BLaER1 treated with 17β-estradiol and CSF1 and Interleukin-3, amounts not matched to agents 10 nM and 100 nM (cell line): ENCODE measurements at regions not wholly inside any gene's neighbourhood (a gene's known extent, or its start where the extent isn't known, plus 50 kb on each side); places are given as distances from the start of the nearest gene placed in this dataset.

ENCODE experiments used
- H3K27ac ChIP-seq, 11 experiments: shearing (Covaris generic); formaldehyde crosslinking; 2 replicates each; pipeline ENCODE4 v1.8.1; 2022
- H3K27me3 ChIP-seq, 11 experiments: shearing (Covaris generic); formaldehyde crosslinking; 2 replicates each; pipeline ENCODE4 v1.8.1; 2022
- H3K36me3 ChIP-seq, 11 experiments: shearing (Covaris generic); formaldehyde crosslinking; 2 replicates each; pipeline ENCODE4 v1.8.1; 2022
- H3K4me1 ChIP-seq, 10 experiments: shearing (Covaris generic); formaldehyde crosslinking; 2 replicates each; pipeline ENCODE4 v1.8.1; 2022
- H3K4me2 ChIP-seq, 11 experiments: shearing (Covaris generic); formaldehyde crosslinking; 2 replicates each; pipeline ENCODE4 v1.8.1; 2022
- H3K4me3 ChIP-seq, 10 experiments: shearing (Covaris generic); formaldehyde crosslinking; 2 replicates each; pipeline ENCODE4 v1.8.1; 2022
- H3K9ac ChIP-seq, 11 experiments: shearing (Covaris generic); formaldehyde crosslinking; 2 replicates each; pipeline ENCODE4 v1.8.1; 2022
- H3K9me3 ChIP-seq, 11 experiments: shearing (Covaris generic); formaldehyde crosslinking; replicated peaks in 1 of 11; 2 replicates each; pipeline ENCODE4 v1.8.1; 2022
- H4K20me1 ChIP-seq, 11 experiments: shearing (Covaris generic); formaldehyde crosslinking; 2 replicates each; pipeline ENCODE4 v1.8.1; 2022
- Cebpa-rat ChIP-seq, 11 experiments: shearing (Covaris generic); IDR thresholded peaks; 2 replicates each; pipeline ENCODE4 v1.8.1; 2022

- Histone ChIP-seq H3K9ac (no peak overlapping the region), H4K20me1 (no peaks in the 10 kb centered on the region), H3K4me1 (peaks cover 0 to 5% (median 0%) of the 10 kb centered on the region in 10 experiments; a peak in 1 of 20 replicates), H3K27me3 (no peaks in the 10 kb centered on the region), H3K27ac (no peak overlapping the region), H3K36me3 (no peaks in the 10 kb centered on the region), H3K4me2 (no peak overlapping the region), H3K9me3 (peaks cover 11 to 16% (median 14%) of the 10 kb centered on the region in 11 experiments; a peak in 21 of 22 replicates), H3K4me3 (no peak overlapping the region)
- TF ChIP-seq Cebpa-rat (IDR thresholded peaks at IDR 0.05): no peak
Measured at GRCh38 chr2:226080334-226080733, 680.8 kb downstream of the NYAP2 start.

- no peaks in the 10 kb centered on the region for H3K27me3 ChIP-seq
- peaks cover 6 to 10% (median 8%) of the 10 kb centered on the region in 11 experiments; a peak in 18 of 22 replicates for H3K9me3 ChIP-seq
- no peak overlapping the region for H3K9ac ChIP-seq
- H3K27ac ChIP-seq: no peak overlapping the region
- no peaks in the 10 kb centered on the region for H3K36me3 ChIP-seq
- no peak overlapping the region for H3K4me2 ChIP-seq
- no peak overlapping the region for H3K4me3 ChIP-seq
- no peaks in the 10 kb centered on the region for H4K20me1 ChIP-seq
- no peak for TF ChIP-seq Cebpa-rat (IDR thresholded peaks at IDR 0.05)
- peaks cover 0 to 5% (median 0%) of the 10 kb centered on the region in 10 experiments; a peak in 1 of 20 replicates for H3K4me1 ChIP-seq
Measured at GRCh38 chr2:226079671-226080181, 680.2 kb downstream of the NYAP2 start.

GRCh38 chr2:226079196-226079595 lies 679.7 kb downstream of the NYAP2 start:
- no peak for TF ChIP-seq Cebpa-rat (IDR thresholded peaks at IDR 0.05)
- Histone ChIP-seq H3K27me3 (no peaks in the 10 kb centered on the region), H3K9me3 (peaks cover under 1 to 5% (median 2%) of the 10 kb centered on the region in 11 experiments; a peak in 14 of 22 replicates), H4K20me1 (no peaks in the 10 kb centered on the region), H3K4me2 (no peak overlapping the region), H3K27ac (no peak overlapping the region), H3K4me3 (no peak overlapping the region), H3K4me1 (peaks cover 0 to 5% (median 0%) of the 10 kb centered on the region in 10 experiments; a peak in 1 of 20 replicates), H3K36me3 (no peaks in the 10 kb centered on the region), H3K9ac (no peak overlapping the region)

- H3K4me2 ChIP-seq: no peak overlapping the region
- H4K20me1 ChIP-seq: no peaks in the 10 kb centered on the region
- no peaks in the 10 kb centered on the region for H3K36me3 ChIP-seq
- H3K27ac ChIP-seq: no peak overlapping the region
- no peaks in the 10 kb centered on the region for H3K9me3 ChIP-seq
- TF ChIP-seq Cebpa-rat (IDR thresholded peaks at IDR 0.05): no peak
- peaks cover 0 to 5% (median 0%) of the 10 kb centered on the region in 10 experiments; a peak in 1 of 20 replicates for H3K4me1 ChIP-seq
- H3K9ac ChIP-seq: no peak overlapping the region
- H3K27me3 ChIP-seq: no peaks in the 10 kb centered on the region
- H3K4me3 ChIP-seq: no peak overlapping the region
Measured at GRCh38 chr2:226078666-226079065, 679.2 kb downstream of the NYAP2 start.

- TF ChIP-seq Cebpa-rat (IDR thresholded peaks at IDR 0.05): no peak
- Histone ChIP-seq H3K27me3 (no peaks in the 10 kb centered on the region), H3K27ac (no peak overlapping the region), H3K4me3 (no peak overlapping the region), H3K36me3 (no peaks in the 10 kb centered on the region), H3K4me1 (peaks cover 0 to 5% (median 0%) of the 10 kb centered on the region in 10 experiments; a peak in 1 of 20 replicates), H4K20me1 (no peaks in the 10 kb centered on the region), H3K9ac (no peak overlapping the region), H3K4me2 (no peak overlapping the region), H3K9me3 (no peaks in the 10 kb centered on the region)
Measured at GRCh38 chr2:226077841-226078240, 678.3 kb downstream of the NYAP2 start.

GRCh38 chr2:226077031-226077430 lies 677.5 kb downstream of the NYAP2 start:
- Histone ChIP-seq H4K20me1 (no peaks in the 10 kb centered on the region), H3K4me1 (peaks cover 0 to 5% (median 0%) of the 10 kb centered on the region in 10 experiments; a peak in 1 of 20 replicates), H3K4me3 (no peak overlapping the region), H3K4me2 (peak overlapping the region in 1 of 11 experiments; percentile 5; a peak in 1 of 22 replicates), H3K9me3 (no peaks in the 10 kb centered on the region), H3K9ac (no peak overlapping the region), H3K36me3 (no peaks in the 10 kb centered on the region), H3K27ac (no peak overlapping the region), H3K27me3 (no peaks in the 10 kb centered on the region)
- TF ChIP-seq Cebpa-rat (IDR thresholded peaks at IDR 0.05): no peak

GRCh38 chr2:226076529-226076928 lies 677.0 kb downstream of the NYAP2 start:
- H3K4me1 ChIP-seq: peaks cover 0 to 5% (median 0%) of the 10 kb centered on the region in 10 experiments; a peak in 1 of 20 replicates
- H3K4me2 ChIP-seq: no peak overlapping the region
- H3K9ac ChIP-seq: no peak overlapping the region
- no peak overlapping the region for H3K27ac ChIP-seq
- TF ChIP-seq Cebpa-rat (IDR thresholded peaks at IDR 0.05): no peak
- no peaks in the 10 kb centered on the region for H3K9me3 ChIP-seq
- H4K20me1 ChIP-seq: no peaks in the 10 kb centered on the region
- no peaks in the 10 kb centered on the region for H3K36me3 ChIP-seq
- H3K27me3 ChIP-seq: no peaks in the 10 kb centered on the region
- no peak overlapping the region for H3K4me3 ChIP-seq

GRCh38 chr2:226074391-226074790 lies 674.9 kb downstream of the NYAP2 start:
- Histone ChIP-seq H3K4me3 (no peak overlapping the region), H3K4me1 (peaks cover 0 to 5% (median 0%) of the 10 kb centered on the region in 10 experiments; a peak in 1 of 20 replicates), H3K27ac (no peak overlapping the region), H3K36me3 (no peaks in the 10 kb centered on the region), H3K4me2 (no peak overlapping the region), H3K27me3 (no peaks in the 10 kb centered on the region), H3K9ac (no peak overlapping the region), H3K9me3 (peaks cover 0 to 7% (median 0%) of the 10 kb centered on the region in 11 experiments; a peak in 1 of 22 replicates), H4K20me1 (no peaks in the 10 kb centered on the region)
- TF ChIP-seq Cebpa-rat (IDR thresholded peaks at IDR 0.05): no peak

- Histone ChIP-seq H3K36me3 (no peaks in the 10 kb centered on the region), H3K4me3 (no peak overlapping the region), H4K20me1 (no peaks in the 10 kb centered on the region), H3K4me1 (peaks cover 0 to 5% (median 0%) of the 10 kb centered on the region in 10 experiments; a peak in 1 of 20 replicates), H3K27ac (no peak overlapping the region), H3K9ac (no peak overlapping the region), H3K4me2 (no peak overlapping the region), H3K27me3 (no peaks in the 10 kb centered on the region), H3K9me3 (peaks cover 0 to 7% (median 0%) of the 10 kb centered on the region in 11 experiments; a peak in 1 of 22 replicates)
- TF ChIP-seq Cebpa-rat (IDR thresholded peaks at IDR 0.05): no peak
Measured at GRCh38 chr2:226073496-226074160, 674.1 kb downstream of the NYAP2 start.
